SK-N-MC (cell line): ENCODE measurements at regions not wholly inside any gene's neighbourhood (a gene's known extent, or its start where the extent isn't known, plus 50 kb on each side); places are given as distances from the start of the nearest gene placed in this dataset.

Experiments used
- FOXP2 ChIP-seq: optimal IDR thresholded peaks from 2 replicates; pipeline ENCODE3; 2011; ENCODE audit warnings: mild to moderate bottlenecking, moderate library complexity; ENCODE audit not compliant: insufficient read depth; ENCODE audit errors: extremely low read length, control extremely low read depth
- POLR2AphosphoS5 ChIP-seq: IDR thresholded peaks from 2 replicates; pipeline ENCODE4 v1.6.1; 2012; ENCODE audit warnings: mild to moderate bottlenecking, low read depth, low read length, borderline replicate concordance

GRCh38 chr10:42351745-42352144, 286.6 kb downstream of the ZNF33B start:
- TF ChIP-seq POLR2AphosphoS5 = no peak
- no peak for TF ChIP-seq FOXP2
